AG20443 (cell line): ENCODE measurements at regions not wholly inside any gene's neighbourhood (a gene's known extent, or its start where the extent isn't known, plus 50 kb on each side); places are given as distances from the start of the nearest gene placed in this dataset.

Experiments
- DNase-seq: peaks from one replicate; pipeline ENCODE4 v3.0.0; 2012; ENCODE audit warnings: low spot score, mixed read lengths

GRCh38 chr13:93140912-93141311 is 85.7 kb upstream of the GPC6 start:
- DNase-seq = no peak

- no peak for DNase-seq
Observed at GRCh38 chr13:93144031-93144430, 82.6 kb upstream of the GPC6 start.

GRCh38 chr13:93145199-93145598 is 81.4 kb upstream of the GPC6 start:
- no peak for DNase-seq

- DNase-seq = peak; percentile 17
Observed at GRCh38 chr13:93146584-93147297, 79.9 kb upstream of the GPC6 start.

- no peak for DNase-seq
Observed at GRCh38 chr13:93147298-93147645, 79.3 kb upstream of the GPC6 start.

- DNase-seq = no peak
Observed at GRCh38 chr13:93147946-93148345, 78.7 kb upstream of the GPC6 start.

GRCh38 chr13:93151277-93151676 is 75.3 kb upstream of the GPC6 start:
- peak; percentile 60 for DNase-seq

GRCh38 chr13:93158565-93158964 is 68.0 kb upstream of the GPC6 start:
- no peak for DNase-seq

GRCh38 chr13:93169980-93170379 is 56.6 kb upstream of the GPC6 start:
- peak; percentile 21 for DNase-seq

- DNase-seq = no peak
Observed at GRCh38 chr13:93172109-93172508, 54.5 kb upstream of the GPC6 start.

- no peak for DNase-seq
Observed at GRCh38 chr13:93173654-93174053, 53.0 kb upstream of the GPC6 start.

- no peak for DNase-seq
Observed at GRCh38 chr13:93174260-93174659, 52.3 kb upstream of the GPC6 start.
